GM13976 (cell line): ENCODE measurements at regions not wholly inside any gene's neighbourhood (a gene's known extent, or its start where the extent isn't known, plus 50 kb on each side); places are given as distances from the start of the nearest gene placed in this dataset.

Source experiments
- DNase-seq: peaks from one replicate; pipeline ENCODE4 v3.0.0; 2012; ENCODE audit warnings: low spot score
- in situ Hi-C: fragments of 300-500 bp; cut with MboI; formaldehyde crosslinking; loops from one replicate; pipeline ENCODE4 v1.12.0; 2022; ENCODE audit warnings: low sequenced_read_pairs, mixed read lengths, inconsistent platforms; ENCODE audit not compliant: unreplicated experiment
- TF ChIP-seq, protein P1 (sequence below): IDR thresholded peaks from 2 replicates; pipeline ENCODE4 v1.5.1; 2012; ENCODE audit warnings: borderline replicate concordance, mild to moderate bottlenecking; ENCODE audit not compliant: insufficient read depth; ENCODE audit errors: extremely low read depth, missing control alignments, control extremely low read depth

DNA sequence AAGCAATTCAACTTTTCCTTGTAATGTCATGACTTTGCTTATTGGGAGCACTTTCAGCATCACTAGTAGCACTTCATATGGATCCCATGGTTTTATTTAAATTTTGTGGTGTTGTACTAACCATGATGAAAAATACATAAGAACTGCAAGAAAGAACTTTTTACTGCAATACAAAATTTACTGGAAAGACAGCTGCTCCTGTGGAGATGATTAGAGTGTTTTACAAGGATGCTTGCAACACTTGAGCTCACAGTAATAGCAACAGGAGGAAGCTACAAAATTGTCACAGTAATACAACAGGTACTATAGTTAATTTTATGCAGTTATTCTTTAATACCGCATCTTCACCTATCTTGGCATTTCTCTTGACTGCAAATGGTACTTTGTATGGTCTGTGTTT is 158.3 kb upstream of the TSLP start:
- TF ChIP-seq, protein P1, sequence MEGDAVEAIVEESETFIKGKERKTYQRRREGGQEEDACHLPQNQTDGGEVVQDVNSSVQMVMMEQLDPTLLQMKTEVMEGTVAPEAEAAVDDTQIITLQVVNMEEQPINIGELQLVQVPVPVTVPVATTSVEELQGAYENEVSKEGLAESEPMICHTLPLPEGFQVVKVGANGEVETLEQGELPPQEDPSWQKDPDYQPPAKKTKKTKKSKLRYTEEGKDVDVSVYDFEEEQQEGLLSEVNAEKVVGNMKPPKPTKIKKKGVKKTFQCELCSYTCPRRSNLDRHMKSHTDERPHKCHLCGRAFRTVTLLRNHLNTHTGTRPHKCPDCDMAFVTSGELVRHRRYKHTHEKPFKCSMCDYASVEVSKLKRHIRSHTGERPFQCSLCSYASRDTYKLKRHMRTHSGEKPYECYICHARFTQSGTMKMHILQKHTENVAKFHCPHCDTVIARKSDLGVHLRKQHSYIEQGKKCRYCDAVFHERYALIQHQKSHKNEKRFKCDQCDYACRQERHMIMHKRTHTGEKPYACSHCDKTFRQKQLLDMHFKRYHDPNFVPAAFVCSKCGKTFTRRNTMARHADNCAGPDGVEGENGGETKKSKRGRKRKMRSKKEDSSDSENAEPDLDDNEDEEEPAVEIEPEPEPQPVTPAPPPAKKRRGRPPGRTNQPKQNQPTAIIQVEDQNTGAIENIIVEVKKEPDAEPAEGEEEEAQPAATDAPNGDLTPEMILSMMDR: no peak
- no peak for DNase-seq
- in situ Hi-C loops: no loop called here

DNA sequence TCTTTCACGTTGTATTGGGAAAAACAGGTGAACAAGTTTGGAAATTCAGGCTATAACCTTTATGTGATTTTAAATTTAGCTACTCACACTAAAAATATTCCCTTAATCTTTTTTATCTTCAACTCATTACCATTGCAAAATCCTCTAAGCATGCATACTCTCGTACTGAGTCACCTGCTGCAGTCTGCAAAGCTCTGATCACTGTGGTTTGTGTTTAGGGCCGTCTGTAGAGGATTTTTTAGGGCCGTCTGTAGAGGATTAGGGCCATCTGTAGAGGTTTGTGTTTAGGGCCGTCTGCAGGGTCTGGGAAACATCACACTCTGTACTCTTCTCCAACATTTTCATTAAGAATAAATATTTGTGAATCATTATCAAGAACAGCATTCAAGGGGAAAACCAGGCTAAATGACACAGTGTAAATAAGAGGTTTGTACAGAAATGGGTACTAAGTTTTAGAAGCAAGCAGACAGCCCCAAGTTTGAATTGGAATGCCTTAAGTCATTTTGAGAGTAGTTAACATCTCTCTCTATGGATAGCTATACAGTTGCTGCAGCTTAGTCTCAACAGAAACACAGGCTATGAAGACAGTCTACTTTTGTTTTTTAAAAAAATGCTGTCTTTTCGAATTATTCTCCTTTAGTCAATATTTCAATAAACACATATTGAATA is 155.0 kb upstream of the TSLP start:
- no peak for DNase-seq
- TF ChIP-seq, protein P1: no peak
- in situ Hi-C loops: no loop called here

DNA sequence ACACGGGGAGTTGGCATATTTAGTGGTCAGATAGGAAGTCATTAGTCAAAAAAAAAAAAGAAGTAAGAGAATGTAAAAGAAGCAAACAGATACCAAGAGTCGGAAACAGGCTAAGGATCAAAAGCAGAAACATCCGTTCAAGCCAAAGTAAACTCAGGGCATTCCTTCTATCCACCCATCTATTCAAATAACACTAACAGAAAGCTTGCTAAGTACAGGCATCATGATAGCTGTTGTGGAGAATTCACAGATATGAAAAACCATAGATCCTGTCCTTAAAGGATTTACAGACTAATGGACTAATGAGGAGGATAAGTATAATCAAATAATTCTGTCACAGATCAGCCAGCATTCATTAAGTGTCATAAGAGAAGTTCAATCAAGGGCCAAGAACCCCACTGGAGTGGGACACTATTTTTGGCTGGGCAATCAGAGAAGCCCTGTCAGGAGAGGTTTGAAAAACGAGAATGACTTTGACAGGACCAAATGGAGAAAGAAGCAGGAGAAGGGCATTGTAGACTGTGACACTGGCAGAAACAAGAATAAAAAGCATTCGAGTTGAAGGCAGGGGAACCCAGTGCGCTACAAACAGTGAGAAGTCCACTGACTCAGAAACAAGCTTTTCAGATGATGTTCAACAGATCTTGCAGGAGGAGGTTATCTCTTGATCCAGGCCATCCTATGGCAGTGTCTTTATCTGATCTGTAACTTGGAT is 154.2 kb upstream of the TSLP start:
- in situ Hi-C loops: no loop called here
- TF ChIP-seq, protein P1: no peak
- DNase-seq: no peak

DNA sequence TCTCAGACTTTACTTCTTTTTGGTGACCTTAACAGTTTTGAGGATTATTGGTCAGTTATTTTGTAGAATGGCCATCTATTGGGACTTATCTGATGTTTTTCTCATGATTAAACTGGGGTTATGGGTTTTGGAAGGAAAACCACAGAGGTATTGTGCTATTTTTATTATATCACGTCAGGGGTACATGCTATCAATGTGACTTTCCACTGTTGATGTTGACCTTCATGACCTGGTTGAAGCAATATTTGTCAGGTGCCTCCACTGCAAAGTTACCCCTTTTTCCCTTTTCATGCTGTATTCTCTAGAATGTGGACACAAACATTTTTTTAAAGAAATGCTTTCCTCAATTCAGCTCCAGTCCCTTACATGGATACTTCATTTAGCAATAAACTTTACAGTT is 152.8 kb upstream of the TSLP start:
- in situ Hi-C loops: no loop called here
- DNase-seq: no peak
- TF ChIP-seq, protein P1: no peak

DNA sequence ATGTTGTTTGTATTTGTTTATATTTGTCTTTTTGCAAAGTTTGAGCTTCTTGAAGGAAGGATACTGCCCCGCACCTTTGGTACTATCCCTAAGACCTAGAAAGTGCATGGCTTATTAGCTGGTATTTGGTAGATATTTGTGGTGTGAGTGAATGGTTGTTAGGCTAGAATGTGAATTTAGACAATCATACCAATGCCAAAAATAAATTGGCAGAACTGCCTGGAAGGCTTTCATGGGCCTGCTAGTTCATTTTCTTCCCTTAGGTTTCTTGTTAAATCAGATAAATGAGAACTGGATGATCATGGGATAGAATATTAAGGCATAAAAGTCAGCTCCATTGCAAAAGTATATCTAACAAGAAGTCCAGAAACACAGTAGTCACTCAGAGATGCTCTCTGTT is 147.5 kb upstream of the TSLP start:
- TF ChIP-seq, protein P1: no peak
- no peak for DNase-seq
- in situ Hi-C loops: no loop called here

DNA sequence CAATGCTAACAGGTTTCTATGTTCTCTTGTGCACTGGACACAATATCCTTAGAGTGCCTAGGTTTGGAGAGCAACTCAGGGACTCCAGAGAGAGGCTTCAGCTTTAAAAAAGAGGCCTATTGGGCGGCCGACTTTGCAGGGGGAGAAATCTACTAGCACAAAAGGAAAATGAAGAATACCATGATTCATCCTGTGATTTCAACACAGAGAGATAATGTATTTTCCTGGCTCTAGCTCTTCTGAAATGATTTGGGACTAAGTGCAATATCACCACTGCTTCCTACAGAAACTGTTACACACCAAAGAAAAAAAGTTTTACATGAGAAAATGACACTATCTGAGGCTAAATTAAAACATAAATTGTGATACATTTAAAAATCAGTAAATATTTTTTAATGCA is 146.1 kb upstream of the TSLP start:
- TF ChIP-seq, protein P1: no peak
- in situ Hi-C loops: no loop called here
- no peak for DNase-seq
